Occipital lobe (tissue), 1 donor: ENCODE measurements at regions not wholly inside any gene's neighbourhood (a gene's known extent, or its start where the extent isn't known, plus 50 kb on each side); places are given as distances from the start of the nearest gene placed in this dataset.

ENCODE experiments used
- DNase-seq: peaks from one replicate; lab custom pipeline; 2025; lab: John Stamatoyannopoulos, UW

DNA sequence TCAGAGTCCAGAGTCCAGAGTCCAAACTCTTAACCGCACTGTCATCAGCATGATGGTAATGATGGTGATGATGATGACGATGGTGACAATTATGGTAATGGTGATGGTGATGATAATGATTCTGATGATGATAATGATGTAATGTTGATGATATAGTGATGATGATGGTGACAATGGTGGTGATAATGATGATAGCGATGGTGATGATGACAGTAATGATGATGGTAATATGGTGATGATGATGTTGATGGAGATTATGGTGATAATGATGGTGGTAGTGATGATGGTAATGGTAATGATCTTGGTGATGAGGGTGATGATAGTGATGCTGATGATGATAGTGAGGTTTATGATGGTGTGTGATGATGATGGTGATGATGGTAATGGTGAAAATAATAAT is 367.8 kb upstream of the CDH4 start:
- DNase-seq, result no peak

DNA sequence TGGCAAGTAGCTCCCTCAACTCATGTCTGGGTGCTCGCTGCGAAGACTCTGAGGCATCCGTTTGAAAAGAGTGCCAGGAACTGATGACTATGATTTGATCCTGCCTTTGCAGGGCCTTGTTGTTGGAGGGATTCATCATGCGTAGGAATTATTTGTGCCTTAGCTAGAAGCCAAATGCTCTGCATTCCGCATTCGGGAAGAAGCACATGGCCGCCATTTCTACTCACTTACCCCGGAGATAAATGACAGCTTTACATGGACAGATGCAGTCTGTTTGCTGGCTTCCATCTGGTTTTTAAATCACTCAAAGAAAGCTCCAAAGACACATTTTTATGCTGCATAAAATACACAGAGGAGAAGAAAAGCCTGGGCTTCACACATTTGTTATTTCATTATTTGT is 363.3 kb upstream of the CDH4 start:
- DNase-seq, result no peak

DNA sequence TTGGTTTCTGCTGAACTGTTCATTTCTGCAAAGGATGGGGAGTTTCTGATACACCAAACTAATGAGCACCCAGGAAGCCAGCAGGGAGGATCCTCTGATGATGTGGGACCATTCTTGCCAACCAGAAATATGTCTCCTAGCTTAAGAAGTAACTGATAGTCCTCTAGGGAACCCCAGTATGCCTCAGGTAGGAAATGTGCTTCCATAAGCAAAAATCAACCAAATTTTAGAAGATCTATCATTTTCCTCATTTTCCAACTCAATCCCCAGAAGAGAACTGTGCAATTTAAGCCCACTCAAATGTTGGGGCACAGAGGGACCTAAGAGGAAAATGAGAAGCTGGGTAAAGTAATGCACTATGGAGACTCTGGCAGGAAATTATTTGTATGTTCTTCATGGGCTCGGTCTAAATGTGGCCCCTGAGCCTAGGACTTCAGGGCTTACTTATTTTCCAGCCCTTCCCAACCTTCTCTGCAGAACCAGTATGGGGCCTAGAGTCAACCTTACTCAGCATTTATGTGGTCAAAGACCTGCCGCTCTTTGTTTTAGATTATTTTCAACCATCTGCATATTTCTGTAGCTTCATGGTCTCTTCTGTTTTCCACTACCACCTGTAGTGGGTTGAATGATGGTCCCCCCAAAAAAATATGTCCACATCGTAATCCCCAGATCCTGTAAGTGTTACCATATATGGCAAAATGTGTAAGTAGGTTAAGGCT is 359.8 kb upstream of the CDH4 start:
- no peak for DNase-seq

GRCh38 chr20:60894091-60894490 is 358.0 kb upstream of the CDH4 start:
- DNase-seq, result no peak

DNA sequence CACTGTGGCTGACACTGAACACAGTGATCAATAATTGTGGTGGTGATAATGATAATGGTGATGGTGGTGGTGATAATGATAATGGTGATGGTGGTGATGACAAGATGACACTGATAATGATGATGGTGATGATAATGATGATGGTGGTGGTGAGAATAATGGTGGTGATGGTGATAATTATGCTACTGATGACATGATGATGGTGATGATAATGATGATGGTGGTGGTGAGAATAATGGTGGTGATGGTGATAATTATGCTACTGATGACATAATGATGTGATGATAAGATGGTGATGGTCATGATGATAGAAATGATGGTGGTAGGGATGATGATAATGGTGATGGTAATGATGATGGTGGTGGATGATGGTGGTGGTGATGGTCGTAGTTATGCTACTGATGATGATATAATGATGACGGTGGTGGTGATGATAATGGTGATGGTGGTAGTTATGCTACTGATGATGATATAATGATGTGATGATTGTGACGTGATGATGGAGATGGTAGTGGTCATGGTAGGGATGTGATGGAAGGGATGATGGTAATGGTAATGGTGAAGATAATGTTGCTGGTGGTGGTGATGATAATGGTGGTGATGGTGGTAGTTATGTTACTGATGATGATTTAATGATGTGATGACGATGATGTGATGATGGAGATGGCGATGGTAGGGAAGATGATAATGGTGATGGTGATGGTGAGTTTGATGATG is 356.5 kb upstream of the CDH4 start:
- DNase-seq, result no peak

- no peak for DNase-seq
Observed at GRCh38 chr20:60897976-60898375, 354.1 kb upstream of the CDH4 start.

- no peak for DNase-seq
Observed at GRCh38 chr20:60899320-60899719, 352.7 kb upstream of the CDH4 start.

GRCh38 chr20:60900618-60901017 is 351.4 kb upstream of the CDH4 start:
- DNase-seq, result no peak

- no peak for DNase-seq
Observed at GRCh38 chr20:60901831-60902230, 350.2 kb upstream of the CDH4 start.

DNA sequence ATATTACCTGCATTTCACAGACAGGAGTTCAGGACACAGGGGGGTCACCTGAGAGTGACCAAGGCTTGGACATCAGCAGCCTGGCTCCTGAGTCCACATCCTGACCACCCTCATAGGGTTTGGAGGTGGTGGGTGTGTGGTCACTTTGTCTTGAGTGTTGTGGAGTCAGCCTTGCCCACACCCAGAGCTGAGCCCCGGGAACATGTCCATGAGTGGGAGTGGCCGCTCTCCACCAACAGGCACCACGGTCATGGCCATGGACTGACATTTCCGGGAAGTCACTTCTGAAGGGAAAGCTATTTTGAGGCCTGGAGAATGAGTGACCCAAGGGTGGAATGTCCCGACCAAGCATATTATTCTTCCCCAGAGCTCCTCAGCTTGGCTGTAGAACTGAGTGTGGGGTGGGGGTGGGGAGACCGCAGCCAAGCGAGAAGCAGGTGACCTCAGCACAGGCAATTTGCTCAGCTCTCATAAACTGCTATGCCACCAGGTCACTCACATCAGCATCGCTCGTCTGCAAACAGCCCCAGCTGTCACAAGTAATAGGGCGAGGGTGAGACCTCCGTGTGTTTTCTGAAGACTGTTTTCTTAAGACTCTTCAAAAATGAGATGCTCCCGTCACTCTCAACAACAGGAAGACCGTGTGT is 348.6 kb upstream of the CDH4 start:
- no peak for DNase-seq

- DNase-seq, result no peak
Observed at GRCh38 chr20:60904730-60905129, 347.3 kb upstream of the CDH4 start.

GRCh38 chr20:60905919-60906318 is 346.1 kb upstream of the CDH4 start:
- DNase-seq, result no peak

- DNase-seq, result no peak
Observed at GRCh38 chr20:60906555-60906954, 345.5 kb upstream of the CDH4 start.

GRCh38 chr20:60913298-60913697 is 338.8 kb upstream of the CDH4 start:
- DNase-seq, result no peak

- no peak for DNase-seq
Observed at GRCh38 chr20:60921022-60921622, 330.9 kb upstream of the CDH4 start.

GRCh38 chr20:60926831-60927230 is 325.2 kb upstream of the CDH4 start:
- no peak for DNase-seq

- no peak for DNase-seq
Observed at GRCh38 chr20:60928341-60928740, 323.7 kb upstream of the CDH4 start.

- no peak for DNase-seq
Observed at GRCh38 chr20:60930023-60930790, 321.9 kb upstream of the CDH4 start.

DNA sequence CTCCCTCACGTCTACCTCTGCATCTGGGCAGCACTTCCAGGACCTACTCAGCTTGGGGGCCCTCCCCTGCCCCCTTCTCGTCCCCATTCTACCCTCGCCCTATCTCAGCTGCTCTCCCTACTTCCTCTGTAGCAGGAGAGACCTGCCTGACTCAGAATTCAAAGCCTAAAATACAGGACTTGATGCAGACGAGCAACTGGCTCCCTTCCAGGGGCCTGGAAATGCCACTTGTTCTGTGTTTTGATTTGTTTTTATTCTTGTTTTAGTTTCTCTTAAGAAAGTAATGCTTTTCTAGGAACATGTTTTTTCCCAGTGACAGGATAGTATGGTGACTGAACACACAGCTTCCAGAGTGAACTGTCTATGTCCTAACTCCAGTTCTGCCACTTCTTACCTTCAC is 320.4 kb upstream of the CDH4 start:
- DNase-seq, result no peak

- no peak for DNase-seq
Observed at GRCh38 chr20:60934724-60935123, 317.3 kb upstream of the CDH4 start.

GRCh38 chr20:60935971-60936370 is 316.1 kb upstream of the CDH4 start:
- DNase-seq, result no peak

DNA sequence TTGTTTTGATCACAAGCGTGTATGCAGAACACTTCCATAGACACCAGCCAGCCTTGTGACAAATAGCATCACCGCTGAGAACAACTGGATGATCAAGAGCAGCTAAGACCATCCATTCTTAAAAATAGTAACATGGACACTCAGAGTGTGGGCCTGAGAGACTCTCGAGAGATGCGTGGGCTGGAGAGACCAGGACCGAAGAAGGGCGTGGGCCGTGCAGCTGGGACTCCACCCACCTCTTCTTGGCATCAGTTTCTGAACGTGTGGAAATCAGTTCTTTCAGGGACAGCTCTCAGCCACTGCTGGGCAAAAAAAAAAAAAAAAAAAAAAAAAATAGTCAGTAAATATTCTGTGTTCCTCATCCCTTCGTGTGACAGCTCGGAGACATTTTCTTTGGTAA is 314.5 kb upstream of the CDH4 start:
- no peak for DNase-seq
